ENCODE measurements at regions not wholly inside any gene's neighbourhood (a gene's known extent, or its start where the extent isn't known, plus 50 kb on each side); places are given as distances from the start of the nearest gene placed in this dataset.
"Not testable (repeated sequence)": the region's sequence is repeated elsewhere in the genome, so short reads cannot be mapped to it uniquely, and the experiment has no call there.

DNA sequence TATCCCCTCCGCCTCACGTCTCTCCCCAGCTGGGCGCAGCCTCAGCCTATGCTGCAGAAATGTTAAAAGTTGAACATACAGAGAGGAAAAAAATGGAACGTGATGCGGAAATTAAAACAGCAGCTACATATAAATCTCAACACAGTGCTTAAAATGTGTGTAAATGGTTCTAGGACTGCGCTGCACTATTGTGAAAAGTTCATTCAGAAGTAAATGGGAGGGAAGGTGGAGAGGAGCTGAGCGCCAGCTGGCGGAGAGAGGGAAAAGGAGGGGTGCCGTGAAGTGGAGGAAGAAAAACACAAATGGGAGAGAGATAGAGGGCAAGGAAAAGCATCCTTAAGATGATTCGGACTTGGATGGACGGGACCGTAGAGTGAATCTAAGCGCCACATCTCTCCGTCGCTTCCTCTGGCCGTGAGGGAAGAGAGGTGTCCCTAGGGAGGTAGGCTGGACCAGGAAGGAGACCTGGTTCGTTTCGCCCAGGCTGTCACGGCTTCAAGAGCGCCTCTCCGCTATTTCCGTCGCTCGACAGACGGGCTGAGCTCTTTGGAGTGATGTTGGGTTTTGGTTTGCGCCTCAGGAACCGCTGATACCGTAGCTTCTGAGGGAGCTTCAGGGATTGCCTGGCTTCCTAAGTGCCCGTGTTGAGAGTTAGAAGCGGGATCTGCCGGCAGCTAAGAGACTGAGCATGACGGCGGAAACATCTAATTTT, 113.7 kb downstream of the TRIM27 start:
- no peak for DNase-seq

DNA sequence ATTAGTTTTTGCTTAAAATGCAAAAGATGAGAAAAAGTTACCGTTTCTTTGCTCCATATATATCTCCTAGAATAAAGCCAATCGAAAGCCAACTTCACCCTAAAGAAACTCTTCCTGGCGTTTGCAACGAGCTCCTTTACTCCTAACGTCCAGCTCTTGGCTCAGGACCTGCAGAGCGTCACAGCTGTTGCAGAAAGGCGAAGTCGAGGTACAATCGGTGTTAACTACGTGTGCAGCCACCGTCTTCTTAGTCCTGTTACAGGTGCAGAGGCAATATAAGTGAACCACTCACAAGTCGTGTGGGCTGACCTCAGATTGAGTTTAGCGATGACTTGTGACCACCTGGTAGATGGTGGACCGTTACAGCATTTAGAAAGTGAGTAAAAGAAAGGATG, 113.1 kb downstream of the TRIM27 start:
- no peak for DNase-seq

GRCh38 chr6:28811873-28812272, 111.9 kb downstream of the TRIM27 start:
- DNase-seq = no peak

GRCh38 chr6:28812778-28813569, 110.8 kb downstream of the TRIM27 start:
- DNase-seq = no peak

- DNase-seq = no peak
These were observed 109.5 kb downstream of the TRIM27 start for GRCh38 chr6:28814032-28814976.

GRCh38 chr6:28816339-28816908, 107.4 kb downstream of the TRIM27 start:
- DNase-seq = no peak

GRCh38 chr6:28816909-28817807, 106.6 kb downstream of the TRIM27 start:
- no peak for DNase-seq

DNA sequence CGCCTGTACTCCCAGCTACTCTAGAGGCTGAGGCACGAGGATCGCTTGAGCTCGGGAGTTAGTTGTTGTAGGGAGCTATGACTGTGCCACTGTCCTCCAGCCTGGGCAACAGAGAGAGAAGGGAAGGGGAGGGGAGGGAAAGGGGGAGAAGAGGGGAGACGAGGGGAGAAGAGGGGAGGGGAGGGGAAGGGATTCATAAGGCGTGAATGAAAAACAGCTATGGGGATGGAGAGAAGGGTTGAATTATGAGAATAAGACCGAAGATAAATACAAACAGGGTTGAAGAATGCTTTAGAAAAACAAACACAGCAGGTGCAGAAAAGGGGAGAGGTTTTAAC, 106.0 kb downstream of the TRIM27 start:
- no peak for DNase-seq

- DNase-seq = no peak
These were observed 98.7 kb downstream of the TRIM27 start for GRCh38 chr6:28824793-28825731.

DNA sequence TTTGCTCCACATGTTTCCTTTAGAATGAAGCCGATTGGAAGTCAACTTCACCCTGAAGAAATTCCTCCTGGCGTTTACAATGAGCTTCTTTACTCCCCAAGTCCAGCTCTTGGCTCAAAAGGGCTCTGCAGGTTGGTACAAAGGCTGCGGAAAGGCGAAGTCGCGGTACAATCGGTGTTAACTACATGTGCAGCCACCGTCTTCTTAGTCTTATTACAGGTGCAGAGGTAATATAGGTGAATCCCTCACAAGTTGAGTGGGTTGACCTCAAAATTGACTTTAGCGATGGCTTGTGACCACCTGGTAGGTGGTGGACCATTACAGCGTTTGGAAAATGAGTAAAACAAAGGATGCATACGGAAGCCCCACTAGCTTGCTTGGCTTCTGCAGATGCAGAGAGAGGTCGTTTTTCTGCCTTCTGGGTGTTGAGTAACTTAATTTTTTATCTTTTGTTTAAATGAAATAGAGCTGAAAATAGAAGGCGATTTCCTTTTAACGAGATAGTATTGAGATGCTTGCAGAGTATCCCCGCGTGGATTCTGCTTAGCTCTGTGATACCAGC, 98.0 kb downstream of the TRIM27 start:
- DNase-seq = no peak

DNA sequence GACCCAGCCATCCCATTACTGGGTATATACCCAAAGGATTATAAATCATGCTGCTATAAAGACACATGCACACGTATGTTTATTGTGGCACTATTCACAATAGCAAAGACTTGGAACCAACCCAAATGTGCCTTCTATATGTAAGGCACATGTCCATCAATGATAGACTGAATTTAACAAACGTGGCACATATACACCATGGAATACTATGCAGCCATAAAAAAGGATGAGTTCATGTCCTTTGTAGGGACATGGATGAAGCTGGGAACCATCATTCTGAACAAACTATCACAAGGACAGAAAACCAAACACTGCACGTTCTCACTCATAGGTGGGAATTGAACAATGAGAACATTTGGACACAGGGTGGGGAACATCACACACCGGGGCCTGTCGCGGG, 92.1 kb downstream of the TRIM27 start:
- not testable (repeated sequence) for DNase-seq

DNA sequence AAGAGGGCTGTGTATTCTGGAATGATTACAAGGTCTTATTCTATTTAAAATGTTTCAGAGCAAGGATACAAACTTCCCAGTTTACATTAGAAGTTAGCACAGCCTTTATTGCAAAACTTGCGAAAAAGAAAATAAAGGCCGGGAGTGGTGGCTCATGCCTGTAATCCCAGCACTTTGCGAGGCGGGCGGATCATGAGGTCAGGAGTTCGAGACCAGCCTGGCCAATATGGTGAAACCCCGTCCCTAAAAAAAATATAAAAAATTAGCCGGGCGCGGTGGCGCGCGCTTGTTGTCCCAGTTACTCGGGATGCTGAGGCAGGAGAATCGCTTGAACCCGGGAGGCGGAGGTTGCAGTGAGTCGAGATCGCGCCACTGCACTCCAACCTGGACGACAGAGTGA, 87.1 kb downstream of the TRIM27 start:
- DNase-seq = not testable (repeated sequence)

DNA sequence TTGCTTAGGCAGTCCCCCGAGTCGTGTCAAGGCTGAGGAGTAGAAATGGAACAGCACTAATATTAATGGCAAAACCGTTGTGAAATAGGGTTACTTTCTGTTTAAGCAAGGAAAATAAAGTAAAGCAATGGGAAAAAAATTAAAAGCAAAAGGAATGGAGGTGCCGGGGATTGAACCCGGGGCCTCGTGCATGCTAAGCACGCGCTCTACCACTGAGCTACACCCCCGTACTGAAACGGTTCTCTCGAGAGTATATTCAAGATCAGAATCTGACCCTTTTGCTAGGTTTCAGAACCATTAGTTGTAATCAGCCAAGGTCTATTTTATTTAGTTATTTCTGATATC, 85.5 kb downstream of the TRIM27 start:
- DNase-seq = no peak

DNA sequence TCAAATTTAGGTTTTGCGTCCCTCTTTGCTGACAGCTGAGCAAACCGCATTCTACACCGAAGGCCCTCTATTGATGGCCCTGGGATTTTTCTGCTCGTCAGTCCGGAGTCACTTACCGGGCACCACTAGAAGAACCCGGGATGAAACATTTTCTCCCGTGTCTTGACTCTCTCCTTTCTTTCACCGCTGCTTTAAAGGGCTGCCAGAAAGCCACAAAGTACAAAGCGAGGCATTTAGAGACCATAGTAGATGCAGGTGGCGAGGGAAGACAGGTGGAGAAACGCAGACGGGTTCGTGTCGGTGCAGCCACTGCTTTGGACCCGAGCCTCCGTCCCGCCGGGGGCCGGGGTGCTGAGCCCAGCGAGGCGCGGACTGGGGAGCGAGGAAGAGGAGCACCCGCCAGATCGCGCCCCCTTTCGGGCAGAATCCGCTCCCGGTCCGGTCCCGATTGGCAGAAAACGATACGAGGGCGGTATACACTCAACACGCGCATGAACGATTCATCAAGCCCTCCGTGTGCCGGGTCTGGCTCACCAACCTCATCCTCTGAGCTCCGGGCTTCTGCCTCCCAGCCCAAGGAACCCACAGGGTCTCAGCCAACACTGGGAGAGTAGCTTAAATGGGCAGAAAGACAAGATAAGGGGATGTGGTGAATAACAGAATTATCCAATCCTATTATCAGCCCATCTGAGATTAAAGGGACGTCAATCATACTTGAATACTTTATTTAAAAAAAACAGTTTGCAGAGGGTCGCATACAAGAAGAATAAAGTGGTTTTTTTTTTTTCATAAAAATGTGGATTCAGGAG, 84.9 kb downstream of the TRIM27 start:
- peak; percentile 64 for DNase-seq

DNA sequence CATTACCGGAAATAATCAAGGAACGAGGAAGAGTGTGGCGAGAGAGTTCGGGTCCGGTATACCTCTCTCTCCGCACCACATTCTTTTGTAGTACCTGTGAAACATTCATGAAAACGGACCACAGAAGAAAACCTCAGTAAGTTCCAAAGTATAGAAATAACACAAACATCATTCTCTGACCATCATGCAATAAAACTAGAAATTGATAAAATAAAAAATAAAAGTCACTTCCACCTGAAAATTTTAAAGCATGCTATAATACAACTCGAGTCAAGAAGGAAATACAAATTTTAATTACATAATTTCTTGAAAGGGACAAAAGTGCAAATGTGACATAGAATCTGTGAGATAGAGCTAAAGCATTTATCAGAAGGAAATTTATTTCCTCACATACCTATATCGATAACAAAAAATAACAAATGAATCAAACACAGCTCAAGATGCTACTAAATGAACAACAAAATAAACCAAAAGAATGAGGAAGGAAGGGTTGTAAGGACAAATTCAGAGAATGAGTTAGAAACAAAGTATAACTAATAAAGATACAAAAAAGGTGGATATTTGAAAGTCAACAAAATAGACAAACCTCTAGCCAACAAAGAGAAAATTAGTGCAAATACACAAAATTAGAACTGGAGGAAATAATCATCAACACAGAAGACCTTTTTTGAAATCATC, 84.2 kb downstream of the TRIM27 start:
- no peak for DNase-seq

DNA sequence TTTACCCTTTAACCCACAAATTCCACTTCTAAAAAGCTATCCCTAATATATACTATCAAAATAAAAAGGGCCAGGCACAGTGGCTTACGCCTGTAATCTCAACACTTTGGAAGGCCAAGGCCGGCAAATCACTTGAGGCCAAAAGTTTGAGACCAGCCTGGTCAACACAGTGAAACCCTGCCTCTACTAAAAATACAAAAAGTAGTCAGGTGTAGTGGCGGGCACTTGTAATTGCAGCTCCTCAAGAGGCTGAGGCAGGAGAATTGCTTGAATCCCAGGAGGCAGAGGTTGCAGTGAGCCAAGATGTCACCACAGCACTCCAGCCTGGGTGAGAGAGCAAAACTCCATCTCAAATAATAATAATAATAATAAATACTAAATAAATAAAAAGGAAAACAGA, 82.5 kb downstream of the TRIM27 start:
- DNase-seq = no peak

DNA sequence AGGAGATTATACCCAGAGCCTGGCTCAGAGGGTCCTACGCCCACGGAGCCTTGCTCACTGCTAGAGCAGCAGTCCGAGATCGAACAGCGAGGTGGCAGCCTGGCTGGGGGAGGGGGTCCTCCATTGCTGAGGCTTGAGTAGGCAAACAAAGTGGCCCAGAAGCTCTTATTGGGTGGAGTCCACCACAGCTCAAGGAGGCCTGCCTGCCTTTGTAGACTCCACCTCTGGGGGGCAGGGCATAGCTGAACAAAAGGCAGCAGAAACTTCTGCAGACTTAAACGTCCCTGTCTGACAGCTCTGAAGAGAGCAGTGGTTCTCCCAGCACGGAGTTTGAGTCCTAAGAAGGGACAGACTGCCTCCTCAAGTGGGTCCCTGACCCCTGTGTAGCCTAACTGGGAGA, 75.0 kb downstream of the TRIM27 start:
- not testable (repeated sequence) for DNase-seq

Measured in NCI-H510A (cell line).